SU-DHL-6 (cell line): ENCODE measurements at regions not wholly inside any gene's neighbourhood (a gene's known extent, or its start where the extent isn't known, plus 50 kb on each side); places are given as distances from the start of the nearest gene placed in this dataset.

Source experiments
- CTCF ChIP-seq: fragments of 200-600 bp; sonication (generic); IDR thresholded peaks from one replicate; pipeline ENCODE4 v1.5.1; 2017; ENCODE audit warnings: antibody characterized with exemption, mild to moderate bottlenecking, low read length, moderate library complexity; ENCODE audit not compliant: insufficient read depth, poor library complexity, severe bottlenecking
- EZH2phosphoT487 ChIP-seq: fragments of 200-600 bp; sonication (generic), shearing (Covaris generic); conservative IDR thresholded peaks from 2 replicates; pipeline ENCODE4 v1.6.1; 2018; ENCODE audit warnings: mild to moderate bottlenecking, antibody characterized with exemption, low read length, moderate library complexity, mixed read lengths

GRCh38 chr2:39587168-39587567 is 78.5 kb upstream of the TMEM178A start:
- TF ChIP-seq CTCF (no peak), EZH2phosphoT487 (no peak)
